Stimulated activated CD8-positive, alpha-beta memory T cell treated with anti-CD3 and anti-CD28 coated beads, Interleukin-2, amount 100 ng/mL, for 1 hour (primary cell): ENCODE measurements at regions not wholly inside any gene's neighbourhood (a gene's known extent, or its start where the extent isn't known, plus 50 kb on each side); places are given as distances from the start of the nearest gene placed in this dataset.

Experiments used
- DNase-seq, 2 donors: peaks; one replicate each; pipeline ENCODE4 v3.0.0-alpha.2; 2020; ENCODE audit warnings: low read depth in 2 of 2

GRCh38 chr16:85401917-85402766 is 211.0 kb upstream of the GSE1 start:
- no peak for DNase-seq

- DNase-seq: no peak
Measured at GRCh38 chr16:85402910-85403692, 210.0 kb upstream of the GSE1 start.

- DNase-seq: no peak
Measured at GRCh38 chr16:85403693-85404092, 209.4 kb upstream of the GSE1 start.

GRCh38 chr16:85412911-85413520 is 200.1 kb upstream of the GSE1 start:
- no peak for DNase-seq

GRCh38 chr16:85413691-85414663 is 199.1 kb upstream of the GSE1 start:
- DNase-seq: no peak

- no peak for DNase-seq
Measured at GRCh38 chr16:85415196-85416090, 197.7 kb upstream of the GSE1 start.

GRCh38 chr16:85416228-85417109 is 196.7 kb upstream of the GSE1 start:
- DNase-seq: peak; percentile 38 to 42

GRCh38 chr16:85417156-85417860 is 195.8 kb upstream of the GSE1 start:
- DNase-seq: no peak

GRCh38 chr16:85418978-85419491 is 194.1 kb upstream of the GSE1 start:
- no peak for DNase-seq

- no peak for DNase-seq
Measured at GRCh38 chr16:85419503-85420408, 193.4 kb upstream of the GSE1 start.

- peak; percentile 45 to 64 for DNase-seq
Measured at GRCh38 chr16:85420501-85421337, 192.4 kb upstream of the GSE1 start.

GRCh38 chr16:85421338-85422195 is 191.6 kb upstream of the GSE1 start:
- DNase-seq: no peak

- DNase-seq: no peak
Measured at GRCh38 chr16:85422196-85422631, 190.9 kb upstream of the GSE1 start.

- DNase-seq: no peak
Measured at GRCh38 chr16:85422632-85423550, 190.2 kb upstream of the GSE1 start.
